Retinal pigment epithelial cell (primary cell): ENCODE measurements at regions not wholly inside any gene's neighbourhood (a gene's known extent, or its start where the extent isn't known, plus 50 kb on each side); places are given as distances from the start of the nearest gene placed in this dataset.

Experiments
- DNase-seq: peaks from one replicate; pipeline ENCODE4 v3.0.0-alpha.2; 2010; ENCODE audit warnings: low read depth
- H3K4me3 ChIP-seq: 2 replicates; pipeline ENCODE4 v1.5.1; 2011; ENCODE audit warnings: mild to moderate bottlenecking, low read length, control low read depth, moderate library complexity
- TF ChIP-seq, protein P1 (sequence below): conservative IDR thresholded peaks from 2 replicates; pipeline ENCODE4 v1.5.1; 2011; ENCODE audit warnings: low read depth, low read length, control low read depth, inconsistent platforms

DNA sequence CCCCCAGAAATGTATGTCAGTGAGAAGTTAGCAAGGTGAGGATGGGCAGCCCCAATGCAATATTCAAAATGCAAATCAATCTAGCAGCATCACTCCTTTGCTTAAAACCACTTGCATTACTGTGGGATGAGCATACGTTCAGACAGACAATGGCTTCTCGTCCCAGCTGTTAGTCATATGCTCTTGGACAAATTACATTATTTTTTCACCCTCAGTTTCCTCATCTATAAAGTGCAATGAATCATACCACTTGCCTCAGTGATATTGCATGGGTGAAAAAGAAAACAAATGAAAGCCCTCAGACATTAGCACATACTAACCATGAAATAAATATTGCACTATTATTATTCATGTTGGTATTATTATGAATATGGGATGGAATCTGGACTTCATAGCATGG is 132.3 kb downstream of the C12orf75 start:
- TF ChIP-seq, protein P1, sequence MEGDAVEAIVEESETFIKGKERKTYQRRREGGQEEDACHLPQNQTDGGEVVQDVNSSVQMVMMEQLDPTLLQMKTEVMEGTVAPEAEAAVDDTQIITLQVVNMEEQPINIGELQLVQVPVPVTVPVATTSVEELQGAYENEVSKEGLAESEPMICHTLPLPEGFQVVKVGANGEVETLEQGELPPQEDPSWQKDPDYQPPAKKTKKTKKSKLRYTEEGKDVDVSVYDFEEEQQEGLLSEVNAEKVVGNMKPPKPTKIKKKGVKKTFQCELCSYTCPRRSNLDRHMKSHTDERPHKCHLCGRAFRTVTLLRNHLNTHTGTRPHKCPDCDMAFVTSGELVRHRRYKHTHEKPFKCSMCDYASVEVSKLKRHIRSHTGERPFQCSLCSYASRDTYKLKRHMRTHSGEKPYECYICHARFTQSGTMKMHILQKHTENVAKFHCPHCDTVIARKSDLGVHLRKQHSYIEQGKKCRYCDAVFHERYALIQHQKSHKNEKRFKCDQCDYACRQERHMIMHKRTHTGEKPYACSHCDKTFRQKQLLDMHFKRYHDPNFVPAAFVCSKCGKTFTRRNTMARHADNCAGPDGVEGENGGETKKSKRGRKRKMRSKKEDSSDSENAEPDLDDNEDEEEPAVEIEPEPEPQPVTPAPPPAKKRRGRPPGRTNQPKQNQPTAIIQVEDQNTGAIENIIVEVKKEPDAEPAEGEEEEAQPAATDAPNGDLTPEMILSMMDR: no peak

DNA sequence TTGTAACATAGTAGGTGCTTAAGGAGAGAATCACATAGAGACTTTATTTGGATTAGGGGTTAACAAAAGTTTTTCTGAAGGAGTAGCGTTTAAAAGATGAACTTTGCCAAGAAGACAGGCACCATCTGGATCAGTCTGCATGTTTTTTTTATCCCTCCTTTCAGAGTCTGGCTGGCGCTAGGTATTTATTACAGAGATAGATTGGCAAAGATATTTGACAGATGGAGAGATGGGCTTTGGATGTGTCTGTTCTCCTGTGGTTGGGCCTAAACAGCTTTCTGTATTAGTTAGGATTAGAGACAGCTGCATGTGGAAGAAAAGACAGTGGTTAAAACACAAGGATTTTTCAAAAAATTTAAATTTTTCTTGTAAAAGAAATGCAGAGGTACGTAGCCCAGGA is 133.9 kb downstream of the C12orf75 start:
- no peak for DNase-seq
- no peak overlapping the region for H3K4me3 ChIP-seq
- TF ChIP-seq, protein P1: no peak

More for the DNA sequence above, 132.3 kb downstream of the C12orf75 start:
- H3K4me3 ChIP-seq: no peak overlapping the region
- no peak for DNase-seq

DNA sequence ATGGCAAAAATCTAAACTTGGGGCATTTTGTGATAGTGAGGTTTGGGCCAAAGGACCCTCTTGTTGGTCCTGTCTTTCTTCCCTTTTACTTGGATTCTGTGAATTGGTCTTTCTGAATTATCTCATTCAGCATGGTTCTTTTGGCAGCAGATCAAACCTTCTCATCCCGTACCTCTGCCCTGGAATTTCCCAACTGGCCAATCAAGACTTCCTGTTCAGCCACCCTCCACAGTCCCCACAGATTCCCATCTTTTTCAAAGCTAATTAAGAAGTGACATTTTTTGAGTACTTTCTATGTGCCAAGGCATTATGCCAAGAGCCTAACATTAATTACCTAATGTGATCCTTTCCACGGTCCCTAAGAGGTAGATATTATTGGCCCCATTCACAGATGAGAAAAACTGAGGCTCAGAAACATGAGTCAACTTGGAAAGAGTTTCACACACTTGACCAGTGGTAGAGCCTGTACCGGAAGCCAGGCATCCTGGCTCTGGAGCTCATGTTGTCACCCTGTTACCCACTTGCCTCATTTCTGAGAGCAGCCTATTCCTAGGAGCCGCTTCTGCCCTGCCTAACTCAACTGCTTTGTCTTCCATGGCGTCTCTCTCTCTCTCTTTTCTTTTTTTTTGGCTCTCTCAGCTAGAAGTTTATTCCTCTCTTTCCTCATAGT is 135.9 kb downstream of the C12orf75 start:
- no peak overlapping the region for H3K4me3 ChIP-seq
- TF ChIP-seq, protein P1: no peak

DNA sequence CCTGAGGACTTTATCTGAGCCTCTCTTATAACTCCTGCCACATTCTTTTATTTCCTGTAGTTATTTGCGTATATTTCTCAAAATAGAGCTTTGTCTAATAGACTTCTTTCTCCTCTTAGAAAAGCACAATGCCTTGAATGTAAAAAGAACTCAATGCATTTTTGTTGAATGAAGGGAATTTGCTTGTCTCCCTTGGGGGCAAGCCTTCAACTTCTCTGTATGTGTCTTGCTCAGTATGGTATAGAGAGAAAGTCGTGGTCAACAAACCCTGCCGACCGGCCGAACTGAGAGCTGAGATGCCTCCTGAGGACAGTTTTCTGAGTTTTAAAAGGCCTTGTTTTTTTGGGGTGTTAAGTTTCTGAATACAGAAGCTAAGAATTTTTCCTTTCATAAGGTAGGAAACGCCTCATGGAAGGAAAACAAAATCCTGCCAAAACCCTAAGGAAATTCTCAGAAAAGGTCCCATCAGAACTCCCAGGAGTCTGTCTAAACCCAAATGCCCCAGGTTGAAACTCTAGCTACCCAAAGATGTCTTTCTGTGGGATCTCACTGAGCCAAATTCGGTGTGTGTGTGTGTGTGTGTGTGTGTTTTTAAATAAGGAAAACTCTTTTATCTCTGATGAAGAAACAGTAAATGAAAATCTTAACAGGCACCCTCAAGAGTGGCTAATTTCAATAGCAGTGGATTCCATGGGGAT is 136.6 kb downstream of the C12orf75 start:
- no peak overlapping the region for H3K4me3 ChIP-seq
- no peak for DNase-seq
- TF ChIP-seq, protein P1: no peak

More for the DNA sequence above, 135.9 kb downstream of the C12orf75 start:
- no peak for DNase-seq

DNA sequence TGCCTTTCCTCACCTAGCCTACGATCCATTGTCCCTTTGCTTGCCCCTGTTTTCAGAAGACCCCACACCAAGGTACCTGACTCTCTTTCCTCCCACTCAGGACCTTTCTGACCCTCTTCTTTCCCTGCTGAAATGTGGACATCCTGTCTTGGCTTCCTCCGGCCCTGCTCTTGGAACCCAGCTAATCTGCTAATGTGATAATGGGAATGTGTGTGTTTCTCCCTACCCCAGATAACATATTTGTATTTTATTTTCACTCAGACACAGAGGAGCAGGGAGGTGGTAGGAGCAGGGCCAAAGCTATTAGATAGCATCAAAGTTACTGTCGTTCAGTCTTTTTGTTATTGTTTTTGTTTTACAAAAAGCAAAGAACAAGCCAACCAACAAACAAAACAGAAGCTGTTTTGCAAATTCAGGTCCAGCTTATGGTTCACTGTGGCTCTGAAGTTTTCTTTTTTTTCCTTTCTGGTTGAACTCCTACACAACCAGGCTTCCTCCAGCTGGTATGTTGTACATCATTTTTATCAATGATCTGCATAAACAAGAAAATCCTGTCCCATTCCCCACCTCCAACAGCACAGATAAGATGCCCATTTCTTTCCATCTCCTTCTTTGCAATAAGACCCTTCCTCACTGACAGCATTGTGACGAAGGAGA is 137.3 kb downstream of the C12orf75 start:
- TF ChIP-seq, protein P1: no peak
- H3K4me3 ChIP-seq: no peak overlapping the region
- no peak for DNase-seq

DNA sequence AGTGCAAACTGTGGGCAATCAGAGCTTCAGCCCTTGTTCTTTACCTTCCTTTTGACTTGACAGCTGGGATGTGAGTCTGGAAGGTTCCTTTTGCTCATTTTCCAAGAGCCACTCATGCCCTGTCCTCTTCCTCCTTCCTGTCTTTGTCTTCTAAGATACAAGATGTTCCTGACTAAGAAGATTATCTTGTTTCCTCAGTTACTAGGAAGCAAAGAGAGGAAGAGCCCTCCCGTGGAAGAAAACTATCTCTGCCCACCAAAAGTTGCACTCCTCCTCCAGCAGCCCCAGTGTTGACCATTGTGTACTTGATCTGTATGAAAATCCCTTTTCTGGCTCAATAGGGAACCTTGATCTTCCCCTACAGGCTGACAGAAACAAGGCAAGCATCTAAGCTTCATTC is 138.0 kb downstream of the C12orf75 start:
- no peak for DNase-seq
- H3K4me3 ChIP-seq: no peak overlapping the region
- TF ChIP-seq, protein P1: no peak
